AG04449 (cell line): ENCODE measurements at regions not wholly inside any gene's neighbourhood (a gene's known extent, or its start where the extent isn't known, plus 50 kb on each side); places are given as distances from the start of the nearest gene placed in this dataset.

Experiments used
- CTCF ChIA-PET: fragments of 350-600 bp; formaldehyde crosslinking; extraction: SDS; loops from one replicate; lab custom pipeline; 2021; ENCODE audit warnings: antibody characterized with exemption; lab: Yijun Ruan, JAX
- POLR2A ChIA-PET: fragments of 400-600, 350-600 bp; formaldehyde crosslinking; extraction: SDS; loops from one replicate; lab custom pipeline; 2020; ENCODE audit warnings: antibody characterized with exemption, inconsistent platforms; lab: Yijun Ruan, JAX
- DNase-seq: peaks from one replicate; pipeline ENCODE4 v3.0.0-alpha.2; 2010; ENCODE audit warnings: low read depth, low spot score
- H3K4me3 ChIP-seq: 2 replicates; pipeline ENCODE4 v1.5.1; 2011; ENCODE audit warnings: low read depth, mild to moderate bottlenecking, control low read depth, low read length
- TF ChIP-seq, protein P1 (sequence below): IDR thresholded peaks from one replicate; pipeline ENCODE4 v1.5.1; 2011; ENCODE audit warnings: mild to moderate bottlenecking, moderate library complexity, low read length, control low read depth, inconsistent platforms; ENCODE audit not compliant: insufficient read depth; ENCODE audit errors: missing control alignments

DNA sequence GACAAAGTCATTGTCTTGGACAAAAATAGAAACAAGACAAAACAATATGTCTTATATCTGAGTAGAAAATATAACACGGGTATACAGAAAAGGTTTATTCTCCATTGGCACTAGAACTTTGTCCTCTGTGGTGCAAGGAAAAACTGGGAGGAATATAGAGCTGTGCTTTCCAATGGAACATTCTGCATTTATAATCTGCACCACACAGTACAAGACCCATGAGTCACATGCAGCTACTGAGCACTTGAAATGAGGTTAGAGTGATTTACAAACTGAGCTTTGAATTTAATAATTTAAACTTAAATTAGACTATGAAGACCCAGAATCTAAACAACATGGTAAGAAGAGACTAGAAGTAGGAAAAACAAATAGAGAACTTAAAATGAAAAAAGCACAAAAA, 86.1 kb downstream of the RAP2A start:
- ChIA-PET POLR2A (no interaction called here), CTCF (no interaction called here)
- H3K4me3 ChIP-seq = no peak overlapping the region
- TF ChIP-seq, protein P1, sequence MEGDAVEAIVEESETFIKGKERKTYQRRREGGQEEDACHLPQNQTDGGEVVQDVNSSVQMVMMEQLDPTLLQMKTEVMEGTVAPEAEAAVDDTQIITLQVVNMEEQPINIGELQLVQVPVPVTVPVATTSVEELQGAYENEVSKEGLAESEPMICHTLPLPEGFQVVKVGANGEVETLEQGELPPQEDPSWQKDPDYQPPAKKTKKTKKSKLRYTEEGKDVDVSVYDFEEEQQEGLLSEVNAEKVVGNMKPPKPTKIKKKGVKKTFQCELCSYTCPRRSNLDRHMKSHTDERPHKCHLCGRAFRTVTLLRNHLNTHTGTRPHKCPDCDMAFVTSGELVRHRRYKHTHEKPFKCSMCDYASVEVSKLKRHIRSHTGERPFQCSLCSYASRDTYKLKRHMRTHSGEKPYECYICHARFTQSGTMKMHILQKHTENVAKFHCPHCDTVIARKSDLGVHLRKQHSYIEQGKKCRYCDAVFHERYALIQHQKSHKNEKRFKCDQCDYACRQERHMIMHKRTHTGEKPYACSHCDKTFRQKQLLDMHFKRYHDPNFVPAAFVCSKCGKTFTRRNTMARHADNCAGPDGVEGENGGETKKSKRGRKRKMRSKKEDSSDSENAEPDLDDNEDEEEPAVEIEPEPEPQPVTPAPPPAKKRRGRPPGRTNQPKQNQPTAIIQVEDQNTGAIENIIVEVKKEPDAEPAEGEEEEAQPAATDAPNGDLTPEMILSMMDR = no peak
- DNase-seq = no peak

DNA sequence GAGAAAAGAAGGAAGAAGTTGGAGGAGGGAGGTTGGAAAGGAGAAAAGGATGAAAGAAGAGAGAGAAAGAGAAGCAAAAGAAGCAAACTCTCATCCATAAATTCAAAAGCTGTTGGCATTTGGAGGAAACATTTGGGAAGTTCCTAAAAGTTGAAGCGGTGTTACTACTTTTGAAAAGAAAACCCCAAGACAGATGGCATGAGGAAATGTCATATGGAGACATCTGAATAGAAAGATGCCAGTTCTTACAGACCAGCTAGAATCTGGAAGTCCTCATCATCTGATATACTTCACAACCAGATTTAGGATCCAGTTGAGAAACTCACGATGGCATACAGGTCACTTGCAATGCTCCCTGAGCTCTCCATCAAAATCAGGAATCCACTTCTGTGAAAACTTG, 86.9 kb downstream of the RAP2A start:
- DNase-seq = no peak
- CTCF ChIA-PET = no interaction called here
- TF ChIP-seq, protein P1 = no peak
- POLR2A ChIA-PET = no interaction called here
- no peak overlapping the region for H3K4me3 ChIP-seq

DNA sequence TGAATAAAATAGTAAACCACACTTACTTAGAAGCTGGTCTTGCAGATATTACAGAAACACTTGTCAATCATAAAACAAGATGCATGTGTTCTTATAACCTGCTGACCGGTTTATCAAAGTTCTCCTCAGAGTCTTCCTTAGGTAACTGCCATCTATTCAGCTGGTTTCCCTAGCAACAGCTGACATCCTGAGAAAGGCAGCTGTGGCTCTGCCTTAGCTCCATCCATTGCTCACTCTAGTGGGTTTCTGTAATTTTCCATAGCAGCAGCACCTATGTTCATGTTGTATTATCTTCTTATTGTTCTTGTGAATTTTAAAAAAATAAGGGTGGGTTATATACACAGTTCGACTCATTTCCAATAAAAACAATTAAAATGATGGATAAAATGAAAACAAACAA, 87.8 kb downstream of the RAP2A start:
- TF ChIP-seq, protein P1 = no peak
- H3K4me3 ChIP-seq = no peak overlapping the region
- CTCF ChIA-PET = no interaction called here
- DNase-seq = no peak
- POLR2A ChIA-PET = no interaction called here

DNA sequence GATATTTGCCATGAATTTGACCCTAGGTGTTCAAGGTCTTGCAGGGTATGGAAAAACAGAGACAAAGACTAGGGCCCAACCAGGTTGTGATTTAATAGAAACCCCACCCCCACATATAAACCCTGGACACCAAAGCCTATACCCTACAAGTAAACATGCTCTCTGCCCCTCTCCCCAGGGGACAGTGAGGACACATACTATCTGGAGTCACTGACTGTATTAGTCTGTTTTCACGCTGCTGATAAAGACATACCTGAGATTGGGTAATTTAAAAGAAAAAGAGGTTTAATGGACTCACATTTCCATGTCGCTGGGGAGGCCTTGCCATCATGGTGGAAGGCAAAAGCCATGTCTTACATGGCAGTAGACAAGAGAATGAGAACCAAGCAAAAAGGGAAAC, 88.3 kb downstream of the RAP2A start:
- CTCF ChIA-PET = no interaction called here
- POLR2A ChIA-PET = no interaction called here
- DNase-seq = no peak
- TF ChIP-seq, protein P1 = no peak
- no peak overlapping the region for H3K4me3 ChIP-seq

DNA sequence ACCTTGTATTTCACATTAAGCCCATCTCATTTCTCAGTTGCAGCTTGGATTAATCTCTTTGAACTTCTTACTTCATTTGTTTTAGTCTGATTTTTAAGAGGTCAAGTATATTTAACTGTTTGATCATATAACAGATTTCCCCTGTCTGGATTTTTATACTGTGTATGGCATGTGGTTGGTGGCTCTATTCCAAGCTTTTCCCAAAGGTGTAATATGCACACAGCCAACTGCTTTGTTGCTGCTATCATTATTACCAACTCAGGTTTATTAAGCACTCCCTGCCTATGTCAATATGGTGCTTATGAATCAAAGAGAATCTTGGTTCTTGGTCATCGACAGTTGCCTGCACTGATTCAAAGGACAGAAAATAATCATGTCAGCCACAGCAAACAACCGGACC, 92.6 kb downstream of the RAP2A start:
- POLR2A ChIA-PET = no interaction called here
- CTCF ChIA-PET = no interaction called here
- no peak for DNase-seq
- TF ChIP-seq, protein P1 = no peak
- no peak overlapping the region for H3K4me3 ChIP-seq

DNA sequence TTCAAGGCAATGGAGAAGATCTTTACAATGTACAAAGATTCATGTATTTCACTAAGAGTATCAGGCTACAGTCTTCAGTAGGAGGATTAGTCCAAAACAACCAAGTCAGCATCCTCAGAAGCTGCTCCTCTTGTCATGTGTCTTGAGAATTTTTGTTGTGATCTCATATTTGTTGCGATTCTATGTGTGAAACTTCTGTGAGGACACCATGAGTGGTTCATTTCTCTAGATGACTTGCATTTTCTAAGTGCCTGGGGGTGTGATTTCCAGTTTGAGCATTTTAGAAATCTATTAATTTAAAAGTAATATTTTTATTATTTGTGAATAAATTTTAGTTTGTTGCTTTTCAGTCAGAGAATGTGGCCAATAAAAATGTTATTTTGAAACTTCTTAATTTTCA, 94.5 kb downstream of the RAP2A start:
- ChIA-PET CTCF (no interaction called here), POLR2A (no interaction called here)
- TF ChIP-seq, protein P1 = no peak
- DNase-seq = no peak
- no peak overlapping the region for H3K4me3 ChIP-seq

DNA sequence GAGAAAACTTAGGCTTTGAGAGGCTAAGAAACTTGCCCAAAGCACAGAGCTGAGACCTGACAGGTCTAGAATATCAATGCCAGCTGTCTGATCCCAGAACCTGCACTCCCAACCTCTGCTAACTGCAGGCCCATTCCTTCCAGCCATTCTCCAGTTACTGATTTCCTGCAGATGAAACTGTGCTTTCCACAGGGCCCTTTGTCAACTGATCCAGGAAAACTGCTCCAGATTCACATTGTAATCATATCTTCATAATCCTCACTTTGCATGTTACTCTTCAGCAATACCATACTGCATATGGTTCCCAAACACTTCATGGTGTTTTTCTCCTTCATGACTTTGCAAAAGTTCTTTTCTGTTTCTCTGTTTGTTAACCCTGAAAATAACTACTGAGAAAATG, 100.6 kb downstream of the RAP2A start:
- POLR2A ChIA-PET = no interaction called here
- DNase-seq = no peak
- H3K4me3 ChIP-seq = no peak overlapping the region
- CTCF ChIA-PET = no interaction called here
- TF ChIP-seq, protein P1 = no peak
